GM12878 (cell line): ENCODE measurements at regions not wholly inside any gene's neighbourhood (a gene's known extent, or its start where the extent isn't known, plus 50 kb on each side); places are given as distances from the start of the nearest gene placed in this dataset.

ENCODE experiments used
- CBX3 ChIP-seq: fragments of 200-600 bp; sonication (generic); IDR thresholded peaks from 2 replicates; pipeline ENCODE4 v1.6.1; 2016; ENCODE audit warnings: low read depth, borderline replicate concordance
- IRF4 ChIP-seq: IDR thresholded peaks from 2 replicates; pipeline ENCODE4 v1.6.1; 2011; ENCODE audit warnings: low read depth, low read length
- MAX ChIP-seq: IDR thresholded peaks from 2 replicates; pipeline ENCODE4 v1.6.1; 2012; ENCODE audit warnings: low read depth, low read length, improper control_type of control experiment
- MEF2A ChIP-seq: IDR thresholded peaks from 2 replicates; pipeline ENCODE4 v1.6.1; 2011; ENCODE audit warnings: low read depth, mild to moderate bottlenecking, low read length, moderate library complexity; ENCODE audit not compliant: insufficient read depth
- NR2C2 ChIP-seq: IDR thresholded peaks from 2 replicates; pipeline ENCODE4 v1.6.1; 2011; ENCODE audit warnings: borderline replicate concordance, low read depth; ENCODE audit not compliant: control insufficient read depth, insufficient read length
- POLR2A ChIP-seq: IDR thresholded peaks from 2 replicates; pipeline ENCODE4 v1.6.1; 2011; ENCODE audit warnings: low read depth, mild to moderate bottlenecking, low read length
- RBBP5 ChIP-seq: fragments of 200-600 bp; sonication (generic); conservative IDR thresholded peaks from 2 replicates; pipeline ENCODE4 v1.6.1; 2016
- SUZ12 ChIP-seq: fragments of 200-600 bp; sonication (generic); IDR thresholded peaks from one replicate; pipeline ENCODE4 v1.6.1; 2018; ENCODE audit warnings: antibody characterized with exemption, mild to moderate bottlenecking; ENCODE audit not compliant: unreplicated experiment
- YY1 ChIP-seq: IDR thresholded peaks from 2 replicates; pipeline ENCODE4 v1.6.1; 2011; ENCODE audit warnings: low read depth, mild to moderate bottlenecking, low read length
- ZNF687 ChIP-seq: fragments of 450-650 bp; IDR thresholded peaks from 2 replicates; pipeline ENCODE4 v1.6.1; 2017; ENCODE audit warnings: mild to moderate bottlenecking, moderate library complexity
- TF ChIP-seq, protein P1 (sequence below), 3 experiments: IDR thresholded peaks in 2 of 3; conservative IDR thresholded peaks in 1 of 3; 2 replicates each; pipeline ENCODE4 v1.5.1; 2011; ENCODE audit warnings: low read depth in 3 of 3, low read length in 3 of 3, mild to moderate bottlenecking in 3 of 3, control low read depth in 2 of 3, moderate library complexity in 2 of 3, inconsistent platforms in 1 of 3, mixed read lengths in 1 of 3; ENCODE audit not compliant: control insufficient read depth in 2 of 3, insufficient read depth in 1 of 3; ENCODE audit errors: extremely low read depth in 1 of 3
- TF ChIP-seq, protein P2 (sequence below): IDR thresholded peaks from 2 replicates; pipeline ENCODE4 v1.6.1; 2011; ENCODE audit warnings: borderline replicate concordance, low read depth, mild to moderate bottlenecking, moderate library complexity, mixed read lengths, low read length; ENCODE audit not compliant: insufficient read depth; ENCODE audit errors: extremely low read length

DNA sequence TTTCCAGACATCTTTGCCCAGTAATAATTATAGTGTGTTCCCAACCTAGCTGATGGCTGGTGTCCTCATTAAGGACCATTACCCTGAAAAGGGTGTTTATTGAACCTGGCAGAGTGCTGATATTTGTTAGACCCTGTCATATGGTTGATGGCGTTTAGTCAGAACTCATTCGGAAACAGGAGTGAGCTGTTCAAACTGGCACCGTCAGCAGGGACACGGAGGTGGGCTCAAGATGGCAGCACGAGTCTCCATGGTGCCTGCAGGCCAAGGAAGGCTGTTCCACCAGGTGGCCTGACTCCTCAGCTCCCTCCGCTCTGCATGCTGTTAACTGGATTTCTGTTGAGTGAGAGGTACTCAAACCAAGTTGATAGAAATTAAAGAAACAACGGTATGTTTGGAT is 589.1 kb upstream of the MGMT start:
- TF ChIP-seq YY1: no peak
- TF ChIP-seq ZNF687: no peak
- TF ChIP-seq, protein P1, sequence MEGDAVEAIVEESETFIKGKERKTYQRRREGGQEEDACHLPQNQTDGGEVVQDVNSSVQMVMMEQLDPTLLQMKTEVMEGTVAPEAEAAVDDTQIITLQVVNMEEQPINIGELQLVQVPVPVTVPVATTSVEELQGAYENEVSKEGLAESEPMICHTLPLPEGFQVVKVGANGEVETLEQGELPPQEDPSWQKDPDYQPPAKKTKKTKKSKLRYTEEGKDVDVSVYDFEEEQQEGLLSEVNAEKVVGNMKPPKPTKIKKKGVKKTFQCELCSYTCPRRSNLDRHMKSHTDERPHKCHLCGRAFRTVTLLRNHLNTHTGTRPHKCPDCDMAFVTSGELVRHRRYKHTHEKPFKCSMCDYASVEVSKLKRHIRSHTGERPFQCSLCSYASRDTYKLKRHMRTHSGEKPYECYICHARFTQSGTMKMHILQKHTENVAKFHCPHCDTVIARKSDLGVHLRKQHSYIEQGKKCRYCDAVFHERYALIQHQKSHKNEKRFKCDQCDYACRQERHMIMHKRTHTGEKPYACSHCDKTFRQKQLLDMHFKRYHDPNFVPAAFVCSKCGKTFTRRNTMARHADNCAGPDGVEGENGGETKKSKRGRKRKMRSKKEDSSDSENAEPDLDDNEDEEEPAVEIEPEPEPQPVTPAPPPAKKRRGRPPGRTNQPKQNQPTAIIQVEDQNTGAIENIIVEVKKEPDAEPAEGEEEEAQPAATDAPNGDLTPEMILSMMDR (IDR thresholded peaks at IDR 0.05 in 2 of 3, conservative IDR thresholded peaks at IDR 0.05 in 1 of 3; ENCODE audit: control insufficient read depth in 2 of 3, extremely low read depth in 1 of 3, insufficient read depth in 1 of 3, low read depth in 3 of 3, low read length in 3 of 3): no peak
- TF ChIP-seq NR2C2: no peak
- TF ChIP-seq MAX: no peak
- no peak for TF ChIP-seq IRF4
- TF ChIP-seq, protein P2, sequence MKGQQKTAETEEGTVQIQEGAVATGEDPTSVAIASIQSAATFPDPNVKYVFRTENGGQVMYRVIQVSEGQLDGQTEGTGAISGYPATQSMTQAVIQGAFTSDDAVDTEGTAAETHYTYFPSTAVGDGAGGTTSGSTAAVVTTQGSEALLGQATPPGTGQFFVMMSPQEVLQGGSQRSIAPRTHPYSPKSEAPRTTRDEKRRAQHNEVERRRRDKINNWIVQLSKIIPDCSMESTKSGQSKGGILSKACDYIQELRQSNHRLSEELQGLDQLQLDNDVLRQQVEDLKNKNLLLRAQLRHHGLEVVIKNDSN: no peak
- no peak for TF ChIP-seq POLR2A
- no peak for TF ChIP-seq MEF2A
- TF ChIP-seq CBX3: no peak
- no peak for TF ChIP-seq RBBP5
- TF ChIP-seq SUZ12: no peak
